Endothelial cell of umbilical vein (primary cell): ENCODE measurements at regions not wholly inside any gene's neighbourhood (a gene's known extent, or its start where the extent isn't known, plus 50 kb on each side); places are given as distances from the start of the nearest gene placed in this dataset.

Experiments
- BruUV-seq: library from RNA; stranded (reverse); fragments of 400-500 nt; replicated peaks from 2 replicates; lab custom pipeline; 2021; lab: Mats Ljungman, UMichigan
- CTCF ChIA-PET: fragments of 300-600, 350-600 bp; sonication (Branson Sonifier 250); formaldehyde crosslinking; loops from one replicate; lab custom pipeline; 2021; ENCODE audit warnings: antibody characterized with exemption, inconsistent platforms; lab: Charles Lee
- POLR2A ChIA-PET: fragments of 300-600, 350-600 bp; sonication (Branson Sonifier 250); formaldehyde crosslinking; loops from one replicate; lab custom pipeline; 2021; ENCODE audit warnings: antibody characterized with exemption, inconsistent platforms; lab: Charles Lee
- DNase-seq: peaks from one replicate; pipeline ENCODE4 v3.0.0-alpha.2; 2011; ENCODE audit warnings: low read depth, low spot score
- FAIRE-seq: peaks from 2 replicates; lab custom pipeline; 2011; peaks lifted over from hg19 to GRCh38; lab: Jason Lieb, UNC
- H2AFZ ChIP-seq: 2 replicates; pipeline ENCODE4 v1.6.0; 2012; ENCODE audit warnings: low read depth, low read length, control low read depth, inconsistent platforms
- H3K27ac ChIP-seq: 2 replicates; pipeline ENCODE4 v1.5.1; 2011; ENCODE audit warnings: low read depth, mild to moderate bottlenecking, control low read depth, low read length, moderate library complexity; ENCODE audit not compliant: insufficient read depth
- H3K27me3 ChIP-seq, 2 experiments: 2 replicates each; pipeline versions ENCODE4 v1.6.0 to v1.6.1; 2011; ENCODE audit warnings: low read length in 2 of 2, mixed read lengths in 1 of 2; ENCODE audit not compliant: control insufficient read depth in 2 of 2, insufficient read depth in 2 of 2
- H3K36me3 ChIP-seq, 2 experiments: 2 replicates in 1 of 2; 3 replicates in 1 of 2; pipeline ENCODE4 v1.5.1; 2011; ENCODE audit warnings: low read length in 2 of 2, mild to moderate bottlenecking in 1 of 2, moderate library complexity in 1 of 2; ENCODE audit not compliant: control insufficient read depth in 2 of 2, insufficient read depth in 2 of 2; ENCODE audit errors: extremely low read depth in 1 of 2
- H3K4me1 ChIP-seq: 3 replicates; pipeline ENCODE4 v1.5.1; 2011; ENCODE audit warnings: mild to moderate bottlenecking, low read length; ENCODE audit not compliant: control insufficient read depth, insufficient read depth; ENCODE audit errors: extremely low read depth
- H3K4me2 ChIP-seq: 2 replicates; pipeline ENCODE4 v1.6.1; 2011; ENCODE audit warnings: low read length, control low read depth, mixed read lengths; ENCODE audit not compliant: insufficient read depth
- H3K4me3 ChIP-seq, 3 experiments: fragments of 200-600 bp in 1 of 3; sonication (generic), shearing (Covaris generic) in 1 of 3; replicated peaks in 1 of 3; 2 replicates each; pipeline ENCODE4 v1.5.1; 2011 to 2016; ENCODE audit warnings: control low read depth in 3 of 3, low read length in 3 of 3, mild to moderate bottlenecking in 2 of 3, inconsistent platforms in 1 of 3, low read depth in 1 of 3, moderate library complexity in 1 of 3; ENCODE audit not compliant: insufficient read depth in 1 of 3
- H3K79me2 ChIP-seq: 2 replicates; pipeline ENCODE4 v1.6.0; 2012; ENCODE audit warnings: low read length, inconsistent platforms; ENCODE audit not compliant: control insufficient read depth, insufficient read depth
- H3K9ac ChIP-seq: replicated peaks from 2 replicates; pipeline ENCODE3; 2011; ENCODE audit warnings: low read length, control low read depth; ENCODE audit not compliant: insufficient read depth; ENCODE audit errors: extremely low read depth
- H3K9me1 ChIP-seq: replicated peaks from 3 replicates; pipeline ENCODE4 v1.6.0; 2011; ENCODE audit warnings: mild to moderate bottlenecking, low read length; ENCODE audit not compliant: control insufficient read depth, insufficient read depth; ENCODE audit errors: extremely low read depth
- H3K9me3 ChIP-seq: replicated peaks from 2 replicates; pipeline ENCODE4 v1.5.1; 2012; ENCODE audit warnings: low read length, inconsistent platforms; ENCODE audit not compliant: control insufficient read depth, insufficient read depth
- H4K20me1 ChIP-seq: replicated peaks from 2 replicates; pipeline ENCODE3; 2011; ENCODE audit warnings: mild to moderate bottlenecking, low read length; ENCODE audit not compliant: control insufficient read depth, insufficient read depth; ENCODE audit errors: extremely low read depth
- CTCF ChIP-seq, 2 donors: IDR thresholded peaks; 1 replicate in 1 of 2; 2 replicates in 1 of 2; pipeline ENCODE4 v1.5.1; 2011; ENCODE audit warnings: low read length in 2 of 2, mild to moderate bottlenecking in 2 of 2, moderate library complexity in 2 of 2, control low read depth in 1 of 2, inconsistent platforms in 1 of 2, low read depth in 1 of 2; ENCODE audit not compliant: insufficient read depth in 1 of 2; ENCODE audit errors: extremely low read depth in 1 of 2
- EZH2 ChIP-seq: IDR thresholded peaks from 2 replicates; pipeline ENCODE4 v1.6.1; 2012; ENCODE audit warnings: borderline replicate concordance, low read depth, mild to moderate bottlenecking, moderate library complexity, low read length, inconsistent platforms; ENCODE audit not compliant: severe bottlenecking
- FOS ChIP-seq: IDR thresholded peaks from 2 replicates; pipeline ENCODE4 v1.6.1; 2011; ENCODE audit warnings: mild to moderate bottlenecking, low read length, moderate library complexity, borderline replicate concordance; ENCODE audit not compliant: insufficient read depth
- GATA2 ChIP-seq: IDR thresholded peaks from 2 replicates; pipeline ENCODE4 v1.7.0; 2011; ENCODE audit warnings: low read depth, mild to moderate bottlenecking, moderate library complexity, mixed read lengths, low read length; ENCODE audit not compliant: insufficient read length, insufficient read depth
- JUN ChIP-seq: IDR thresholded peaks from 2 replicates; pipeline ENCODE4 v1.6.1; 2011; ENCODE audit warnings: borderline replicate concordance, low read depth; ENCODE audit not compliant: insufficient read length, insufficient read depth
- MAX ChIP-seq: IDR thresholded peaks from 2 replicates; pipeline ENCODE4 v1.6.1; 2011; ENCODE audit not compliant: insufficient read depth, insufficient read length
- MYC ChIP-seq: IDR thresholded peaks from one replicate; pipeline ENCODE4 v1.6.1; 2011; ENCODE audit warnings: mild to moderate bottlenecking, low read depth, low read length
- POLR2A ChIP-seq: IDR thresholded peaks from 2 replicates; pipeline ENCODE4 v1.6.1; 2012; ENCODE audit warnings: low read depth, mild to moderate bottlenecking, control low read depth, low read length
- POLR2AphosphoS5 ChIP-seq: IDR thresholded peaks from 2 replicates; pipeline ENCODE4 v1.6.1; 2012; ENCODE audit warnings: low read depth, mild to moderate bottlenecking, control low read depth, low read length, moderate library complexity; ENCODE audit not compliant: insufficient read depth
- dilution Hi-C: fragments of 300-500 bp; cut with MboI; formaldehyde crosslinking; loops from one replicate; pipeline ENCODE4 v1.15.0; 2019; ENCODE audit warnings: low sequenced_read_pairs; ENCODE audit not compliant: extremely low pct_ligation_motif_present
- intact Hi-C: fragments of 100-400 bp; cut with micrococcal nuclease; formaldehyde crosslinking; loops from one replicate; pipeline ENCODE4 v1.10.0; 2022

GRCh38 chr11:92455210-92455790 is 230.7 kb downstream of the FAT3 start:
- Histone ChIP-seq H3K4me1 (no peaks in the 10 kb centered on the region), H3K27me3 (no peaks in the 10 kb centered on the region), H3K36me3 (no peaks in the 10 kb centered on the region), H2AFZ (no peak overlapping the region), H3K4me3 (no peak overlapping the region), H3K9ac (no peak overlapping the region), H3K27ac (no peak overlapping the region), H4K20me1 (no peaks in the 10 kb centered on the region), H3K79me2 (no peaks in the 10 kb centered on the region), H3K4me2 (no peak overlapping the region), H3K9me3 (no peaks in the 10 kb centered on the region), H3K9me1 (no peaks in the 10 kb centered on the region)
- CTCF ChIA-PET: no interaction called here
- POLR2A ChIA-PET: no interaction called here
- dilution Hi-C loops: no loop called here
- DNase-seq (no peak), FAIRE-seq (no peak)
- BruUV-seq: no TSS peak
- TF ChIP-seq GATA2 (no peak), POLR2AphosphoS5 (no peak), JUN (no peak), MAX (no peak), EZH2 (no peak), MYC (no peak), FOS (no peak), CTCF (IDR thresholded peaks at IDR 0.05; ENCODE audit: extremely low read depth in 1 of 2, insufficient read depth in 1 of 2, low read depth in 1 of 2, low read length in 2 of 2) (no peak), POLR2A (no peak)
- intact Hi-C loops: no loop called here
